ENCODE measurements at regions not wholly inside any gene's neighbourhood (a gene's known extent, or its start where the extent isn't known, plus 50 kb on each side); places are given as distances from the start of the nearest gene placed in this dataset.

- Histone ChIP-seq H3K9me2 (no peaks in the 10 kb centered on the region), H3K4me1 (ENCODE audit: control insufficient read depth in 1 of 2, insufficient read depth in 2 of 2, low read depth in 1 of 2, low read length in 1 of 2) (peaks cover 10 to 11% of the 10 kb centered on the region in 2 experiments; a peak in 3 of 4 replicates), H3K79me2 (ENCODE audit: insufficient read depth) (no peaks in the 10 kb centered on the region), H3K4me3 (ENCODE audit: low read depth in 2 of 2, low read length in 1 of 2) (no peak overlapping the region), H3K27ac (ENCODE audit: low read depth in 2 of 2, low read length in 1 of 2) (no peak overlapping the region), H3K9me3 (no peaks in the 10 kb centered on the region), H4K20me1 (ENCODE audit: insufficient read depth) (no peaks in the 10 kb centered on the region), H3K9ac (no peak overlapping the region), H3K27me3 (ENCODE audit: insufficient read depth) (no peaks in the 10 kb centered on the region), H3K4me2 (no peak overlapping the region), H2AFZ (ENCODE audit: low read depth) (no peak overlapping the region), H3F3A (replicated peaks; ENCODE audit: insufficient read depth) (peaks cover 14% of the 10 kb centered on the region), H3K36me3 (replicated peaks in 1 of 2; ENCODE audit: control insufficient read depth in 1 of 2, insufficient read depth in 2 of 2, low read length in 1 of 2) (no peaks in the 10 kb centered on the region)
- POLR2A ChIA-PET = no interaction called here
- CTCF ChIA-PET = interaction anchor here (1.2 to 1.9 kb wide), 2 partner anchors 10 to 13 kb away, joined by 3 to 5 read pairs; no protein-coding TSS in a partner anchor
- TF ChIP-seq JUND (IDR thresholded peaks at IDR 0.05) = no peak
- TF ChIP-seq NFIC (IDR thresholded peaks at IDR 0.05; ENCODE audit: borderline replicate concordance) = no peak
- no peak for TF ChIP-seq CHD2 (IDR thresholded peaks at IDR 0.05; ENCODE audit: low read length, partially characterized antibody)
- TF ChIP-seq POLR2AphosphoS5 (IDR thresholded peaks at IDR 0.05; ENCODE audit: low read depth, low read length) = no peak
- no peak for TF ChIP-seq ELF1 (IDR thresholded peaks at IDR 0.05)
- no peak for TF ChIP-seq EZH2phosphoT487 (IDR thresholded peaks at IDR 0.05; ENCODE audit: borderline replicate concordance, low read depth)
- no peak for TF ChIP-seq RFX5 (IDR thresholded peaks at IDR 0.05; ENCODE audit: low read length)
- TF ChIP-seq, protein P1, sequence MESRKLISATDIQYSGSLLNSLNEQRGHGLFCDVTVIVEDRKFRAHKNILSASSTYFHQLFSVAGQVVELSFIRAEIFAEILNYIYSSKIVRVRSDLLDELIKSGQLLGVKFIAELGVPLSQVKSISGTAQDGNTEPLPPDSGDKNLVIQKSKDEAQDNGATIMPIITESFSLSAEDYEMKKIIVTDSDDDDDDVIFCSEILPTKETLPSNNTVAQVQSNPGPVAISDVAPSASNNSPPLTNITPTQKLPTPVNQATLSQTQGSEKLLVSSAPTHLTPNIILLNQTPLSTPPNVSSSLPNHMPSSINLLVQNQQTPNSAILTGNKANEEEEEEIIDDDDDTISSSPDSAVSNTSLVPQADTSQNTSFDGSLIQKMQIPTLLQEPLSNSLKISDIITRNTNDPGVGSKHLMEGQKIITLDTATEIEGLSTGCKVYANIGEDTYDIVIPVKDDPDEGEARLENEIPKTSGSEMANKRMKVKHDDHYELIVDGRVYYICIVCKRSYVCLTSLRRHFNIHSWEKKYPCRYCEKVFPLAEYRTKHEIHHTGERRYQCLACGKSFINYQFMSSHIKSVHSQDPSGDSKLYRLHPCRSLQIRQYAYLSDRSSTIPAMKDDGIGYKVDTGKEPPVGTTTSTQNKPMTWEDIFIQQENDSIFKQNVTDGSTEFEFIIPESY (IDR thresholded peaks at IDR 0.05; ENCODE audit: borderline replicate concordance, low read depth) = no peak
- TF ChIP-seq TCF12 (IDR thresholded peaks at IDR 0.05) = no peak
- TF ChIP-seq, protein P2, sequence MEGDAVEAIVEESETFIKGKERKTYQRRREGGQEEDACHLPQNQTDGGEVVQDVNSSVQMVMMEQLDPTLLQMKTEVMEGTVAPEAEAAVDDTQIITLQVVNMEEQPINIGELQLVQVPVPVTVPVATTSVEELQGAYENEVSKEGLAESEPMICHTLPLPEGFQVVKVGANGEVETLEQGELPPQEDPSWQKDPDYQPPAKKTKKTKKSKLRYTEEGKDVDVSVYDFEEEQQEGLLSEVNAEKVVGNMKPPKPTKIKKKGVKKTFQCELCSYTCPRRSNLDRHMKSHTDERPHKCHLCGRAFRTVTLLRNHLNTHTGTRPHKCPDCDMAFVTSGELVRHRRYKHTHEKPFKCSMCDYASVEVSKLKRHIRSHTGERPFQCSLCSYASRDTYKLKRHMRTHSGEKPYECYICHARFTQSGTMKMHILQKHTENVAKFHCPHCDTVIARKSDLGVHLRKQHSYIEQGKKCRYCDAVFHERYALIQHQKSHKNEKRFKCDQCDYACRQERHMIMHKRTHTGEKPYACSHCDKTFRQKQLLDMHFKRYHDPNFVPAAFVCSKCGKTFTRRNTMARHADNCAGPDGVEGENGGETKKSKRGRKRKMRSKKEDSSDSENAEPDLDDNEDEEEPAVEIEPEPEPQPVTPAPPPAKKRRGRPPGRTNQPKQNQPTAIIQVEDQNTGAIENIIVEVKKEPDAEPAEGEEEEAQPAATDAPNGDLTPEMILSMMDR (IDR thresholded peaks at IDR 0.05) = no peak
- TF ChIP-seq, protein P3, sequence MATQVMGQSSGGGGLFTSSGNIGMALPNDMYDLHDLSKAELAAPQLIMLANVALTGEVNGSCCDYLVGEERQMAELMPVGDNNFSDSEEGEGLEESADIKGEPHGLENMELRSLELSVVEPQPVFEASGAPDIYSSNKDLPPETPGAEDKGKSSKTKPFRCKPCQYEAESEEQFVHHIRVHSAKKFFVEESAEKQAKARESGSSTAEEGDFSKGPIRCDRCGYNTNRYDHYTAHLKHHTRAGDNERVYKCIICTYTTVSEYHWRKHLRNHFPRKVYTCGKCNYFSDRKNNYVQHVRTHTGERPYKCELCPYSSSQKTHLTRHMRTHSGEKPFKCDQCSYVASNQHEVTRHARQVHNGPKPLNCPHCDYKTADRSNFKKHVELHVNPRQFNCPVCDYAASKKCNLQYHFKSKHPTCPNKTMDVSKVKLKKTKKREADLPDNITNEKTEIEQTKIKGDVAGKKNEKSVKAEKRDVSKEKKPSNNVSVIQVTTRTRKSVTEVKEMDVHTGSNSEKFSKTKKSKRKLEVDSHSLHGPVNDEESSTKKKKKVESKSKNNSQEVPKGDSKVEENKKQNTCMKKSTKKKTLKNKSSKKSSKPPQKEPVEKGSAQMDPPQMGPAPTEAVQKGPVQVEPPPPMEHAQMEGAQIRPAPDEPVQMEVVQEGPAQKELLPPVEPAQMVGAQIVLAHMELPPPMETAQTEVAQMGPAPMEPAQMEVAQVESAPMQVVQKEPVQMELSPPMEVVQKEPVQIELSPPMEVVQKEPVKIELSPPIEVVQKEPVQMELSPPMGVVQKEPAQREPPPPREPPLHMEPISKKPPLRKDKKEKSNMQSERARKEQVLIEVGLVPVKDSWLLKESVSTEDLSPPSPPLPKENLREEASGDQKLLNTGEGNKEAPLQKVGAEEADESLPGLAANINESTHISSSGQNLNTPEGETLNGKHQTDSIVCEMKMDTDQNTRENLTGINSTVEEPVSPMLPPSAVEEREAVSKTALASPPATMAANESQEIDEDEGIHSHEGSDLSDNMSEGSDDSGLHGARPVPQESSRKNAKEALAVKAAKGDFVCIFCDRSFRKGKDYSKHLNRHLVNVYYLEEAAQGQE (IDR thresholded peaks at IDR 0.05; ENCODE audit: low read depth, low read length) = no peak
- no peak for TF ChIP-seq MAX (IDR thresholded peaks at IDR 0.05; ENCODE audit: low read depth)
- no peak for TF ChIP-seq TEAD4 (IDR thresholded peaks at IDR 0.05; ENCODE audit: borderline replicate concordance, insufficient read depth)
- TF ChIP-seq MEF2A (IDR thresholded peaks at IDR 0.05; ENCODE audit: borderline replicate concordance, low read depth) = no peak
- DNase-seq = no peak
- WGBS (ENCODE audit: low lambda C conversion rate) = 61% methylated on average over 2 of the region's 2 CpGs
Measured at GRCh38 chr10:59077855-59078254, 98.6 kb upstream of the PHYHIPL start.
